ENCODE measurements at regions not wholly inside any gene's neighbourhood (a gene's known extent, or its start where the extent isn't known, plus 50 kb on each side); places are given as distances from the start of the nearest gene placed in this dataset.
"Not testable (repeated sequence)": the region's sequence is repeated elsewhere in the genome, so short reads cannot be mapped to it uniquely, and the experiment has no call there.

DNA sequence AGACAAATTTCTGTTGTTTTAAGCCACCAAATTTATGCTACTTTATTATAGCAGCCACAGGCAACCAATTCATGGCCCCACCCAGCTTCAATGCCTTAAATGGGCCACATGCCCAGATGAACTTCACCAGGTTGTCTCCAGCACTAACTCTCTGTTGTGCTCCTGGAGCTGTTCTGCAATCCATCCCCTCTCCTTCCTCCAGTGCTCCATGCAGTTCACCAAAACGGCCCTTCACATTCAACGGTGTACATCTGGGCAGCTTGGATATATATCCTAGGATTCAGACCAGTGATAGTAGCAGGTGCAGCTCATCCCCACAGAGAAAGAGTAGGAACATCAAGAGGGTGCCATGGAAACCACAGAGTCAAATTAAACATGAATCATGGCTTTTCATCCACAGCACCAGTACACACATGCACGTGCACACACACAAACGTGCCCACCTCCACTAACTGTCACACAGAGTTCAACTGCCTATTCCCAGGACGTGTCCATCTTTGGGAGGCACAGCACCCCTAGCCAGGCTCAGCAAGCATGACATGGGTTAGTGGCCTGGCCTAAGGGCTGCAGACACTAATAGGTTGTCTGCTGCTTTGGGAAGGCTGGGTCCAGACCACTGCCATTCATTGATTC, 134.5 kb downstream of the MED10 start:
- Mint-ChIP-seq H3K36me3 (ENCODE audit: low read depth) (no peaks in the 10 kb centered on the region), H3K4me1 (no peaks in the 10 kb centered on the region), H3K4me3 (no peak overlapping the region), H3K9me3 (peaks cover 7% of the 10 kb centered on the region), H3K27ac (no peak overlapping the region), H3K27me3 (no peaks in the 10 kb centered on the region)
- intact Hi-C loops (cut with micrococcal nuclease), result no loop called here
- DNase-seq, result no peak
- TF ChIP-seq, protein P1, sequence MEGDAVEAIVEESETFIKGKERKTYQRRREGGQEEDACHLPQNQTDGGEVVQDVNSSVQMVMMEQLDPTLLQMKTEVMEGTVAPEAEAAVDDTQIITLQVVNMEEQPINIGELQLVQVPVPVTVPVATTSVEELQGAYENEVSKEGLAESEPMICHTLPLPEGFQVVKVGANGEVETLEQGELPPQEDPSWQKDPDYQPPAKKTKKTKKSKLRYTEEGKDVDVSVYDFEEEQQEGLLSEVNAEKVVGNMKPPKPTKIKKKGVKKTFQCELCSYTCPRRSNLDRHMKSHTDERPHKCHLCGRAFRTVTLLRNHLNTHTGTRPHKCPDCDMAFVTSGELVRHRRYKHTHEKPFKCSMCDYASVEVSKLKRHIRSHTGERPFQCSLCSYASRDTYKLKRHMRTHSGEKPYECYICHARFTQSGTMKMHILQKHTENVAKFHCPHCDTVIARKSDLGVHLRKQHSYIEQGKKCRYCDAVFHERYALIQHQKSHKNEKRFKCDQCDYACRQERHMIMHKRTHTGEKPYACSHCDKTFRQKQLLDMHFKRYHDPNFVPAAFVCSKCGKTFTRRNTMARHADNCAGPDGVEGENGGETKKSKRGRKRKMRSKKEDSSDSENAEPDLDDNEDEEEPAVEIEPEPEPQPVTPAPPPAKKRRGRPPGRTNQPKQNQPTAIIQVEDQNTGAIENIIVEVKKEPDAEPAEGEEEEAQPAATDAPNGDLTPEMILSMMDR (IDR thresholded peaks at IDR 0.05), result no peak
- ChIA-PET POLR2A (no interaction called here), CTCF (no interaction called here)
- no peak for ATAC-seq (ENCODE audit: low read depth)

DNA sequence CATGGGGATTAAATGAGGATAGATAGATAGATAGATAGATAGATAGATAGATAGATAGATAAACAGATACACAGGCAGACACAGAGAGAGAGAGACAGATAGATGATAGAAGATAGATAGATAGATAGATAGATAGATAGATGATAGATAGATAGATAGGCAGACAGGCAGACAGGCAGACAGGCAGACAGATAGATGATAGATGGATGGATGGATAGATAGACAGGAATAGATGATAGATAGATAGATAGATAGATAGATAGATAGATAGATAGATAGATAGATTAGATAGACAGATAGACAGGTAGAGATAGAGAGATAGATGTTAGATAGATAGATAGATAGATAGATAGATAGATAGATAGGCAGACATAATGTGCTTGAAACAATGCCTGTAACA, 137.3 kb downstream of the MED10 start:
- intact Hi-C loops (cut with micrococcal nuclease); H3K27ac Mint-ChIP-seq; ATAC-seq (ENCODE audit: low read depth); H3K4me3 Mint-ChIP-seq; H3K27me3 Mint-ChIP-seq; H3K36me3 Mint-ChIP-seq (ENCODE audit: low read depth); DNase-seq; CTCF ChIA-PET; POLR2A ChIA-PET; H3K4me1 Mint-ChIP-seq: not testable (repeated sequence)
- peaks cover 14% of the 10 kb centered on the region for H3K9me3 Mint-ChIP-seq

DNA sequence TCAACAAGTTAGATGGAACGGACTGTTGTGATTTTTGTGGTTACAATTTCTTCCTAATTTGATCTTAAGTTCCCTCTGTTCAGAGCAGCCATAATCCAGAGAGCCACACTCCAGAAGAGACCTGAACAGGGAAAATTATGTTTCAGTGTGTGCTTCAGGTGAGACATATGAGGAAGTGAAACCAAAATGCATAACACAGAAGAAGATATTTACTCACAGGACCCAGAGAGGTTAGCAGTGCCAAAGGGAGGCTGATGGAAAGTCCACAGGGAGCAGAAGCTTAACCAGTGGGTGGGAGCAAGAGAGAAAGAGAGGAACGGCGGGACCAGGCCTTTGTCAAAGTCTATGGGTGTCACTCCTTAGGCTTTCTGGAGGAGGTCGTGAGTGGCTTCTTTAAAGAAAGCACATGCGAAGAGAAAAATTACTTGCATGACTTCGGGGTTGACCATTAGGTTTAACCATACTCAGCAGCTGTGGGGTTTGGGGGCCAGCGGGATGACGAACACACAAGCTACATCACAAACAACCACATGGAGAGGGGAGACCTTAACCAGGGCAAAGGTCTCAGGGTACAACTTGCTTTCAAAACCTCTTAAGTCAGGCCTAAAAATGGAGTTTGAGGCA, 141.4 kb downstream of the MED10 start:
- Mint-ChIP-seq H3K36me3 (ENCODE audit: low read depth) (no peaks in the 10 kb centered on the region), H3K9me3 (peaks cover 14% of the 10 kb centered on the region), H3K27ac (no peak overlapping the region), H3K4me3 (no peak overlapping the region), H3K4me1 (no peaks in the 10 kb centered on the region), H3K27me3 (peaks cover 3% of the 10 kb centered on the region)
- intact Hi-C loops (cut with micrococcal nuclease), result no loop called here
- CTCF ChIA-PET, result no interaction called here
- POLR2A ChIA-PET, result interaction anchor here (0.6 kb wide), 1 partner anchor 14 kb away, joined by 3 read pairs; no protein-coding TSS in a partner anchor
- no peak for DNase-seq
- ATAC-seq (ENCODE audit: low read depth), result no peak
- TF ChIP-seq, protein P1 (IDR thresholded peaks at IDR 0.05), result no peak

DNA sequence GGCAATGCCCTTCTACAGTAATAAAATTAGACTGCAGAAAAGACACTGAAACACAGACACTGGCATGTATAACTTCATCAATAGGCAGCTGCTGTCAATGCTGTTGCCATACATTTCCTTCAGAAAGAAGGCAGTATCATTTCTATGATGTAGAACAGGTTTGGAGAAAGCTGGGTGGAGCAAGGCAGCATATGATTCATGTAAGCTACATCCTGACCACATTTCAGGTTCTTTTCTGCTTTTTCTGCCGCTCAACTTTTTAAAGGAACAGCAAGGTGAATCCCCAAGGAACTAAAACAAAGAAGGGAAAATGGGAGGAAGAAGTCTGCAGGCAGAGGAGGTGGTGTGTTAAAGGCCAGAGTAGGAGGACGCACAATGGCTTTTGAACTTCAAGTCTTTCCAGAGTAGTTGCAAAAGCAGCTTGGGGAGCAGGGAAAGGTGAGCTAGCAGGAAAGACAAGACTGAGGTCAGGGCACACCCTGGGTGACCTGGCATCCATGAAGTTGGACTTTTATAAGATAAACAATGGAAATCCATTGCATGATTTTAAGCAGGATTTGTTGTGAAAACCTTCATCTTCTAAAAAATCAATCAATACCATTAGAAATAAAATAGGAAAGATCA, 142.1 kb downstream of the MED10 start:
- ChIA-PET CTCF (no interaction called here), POLR2A (interaction anchor here (0.6 kb wide), 1 partner anchor 14 kb away, joined by 3 read pairs; no protein-coding TSS in a partner anchor)
- Mint-ChIP-seq H3K4me1 (no peaks in the 10 kb centered on the region), H3K9me3 (peaks cover 14% of the 10 kb centered on the region), H3K4me3 (no peak overlapping the region), H3K36me3 (ENCODE audit: low read depth) (no peaks in the 10 kb centered on the region), H3K27ac (no peak overlapping the region), H3K27me3 (peaks cover 4% of the 10 kb centered on the region)
- DNase-seq, result no peak
- ATAC-seq (ENCODE audit: low read depth), result no peak
- intact Hi-C loops (cut with micrococcal nuclease), result no loop called here
- TF ChIP-seq, protein P1 (IDR thresholded peaks at IDR 0.05), result no peak

DNA sequence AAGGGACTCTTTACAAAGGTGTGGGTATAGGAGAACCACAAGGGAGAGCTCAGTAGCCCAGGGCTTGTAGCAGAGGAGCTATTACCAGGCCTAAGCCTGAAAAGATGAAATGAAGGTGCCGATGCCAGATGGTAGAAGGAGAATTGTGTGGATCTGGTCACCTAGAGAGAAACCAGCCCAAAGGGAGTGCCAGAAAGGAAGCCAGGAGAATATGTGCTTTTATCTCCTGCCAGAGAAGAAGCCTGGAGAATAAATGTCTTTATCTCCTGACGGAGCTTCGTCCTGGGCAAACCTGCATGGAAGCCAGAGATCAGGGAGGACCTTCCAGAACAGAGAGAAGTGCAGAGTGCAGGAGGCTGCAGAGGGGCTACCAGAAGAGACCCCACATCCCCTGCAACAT, 142.6 kb downstream of the MED10 start:
- H3K27ac Mint-ChIP-seq, result no peak overlapping the region
- no peak for ATAC-seq (ENCODE audit: low read depth)
- ChIA-PET POLR2A (no interaction called here), CTCF (no interaction called here)
- H3K4me3 Mint-ChIP-seq, result no peak overlapping the region
- no peaks in the 10 kb centered on the region for H3K36me3 Mint-ChIP-seq (ENCODE audit: low read depth)
- peaks cover 10% of the 10 kb centered on the region for H3K9me3 Mint-ChIP-seq
- intact Hi-C loops (cut with micrococcal nuclease), result no loop called here
- no peak for DNase-seq
- no peaks in the 10 kb centered on the region for H3K4me1 Mint-ChIP-seq
- TF ChIP-seq, protein P1 (IDR thresholded peaks at IDR 0.05), result no peak
- H3K27me3 Mint-ChIP-seq, result peaks cover 4% of the 10 kb centered on the region
